Heart left ventricle (tissue), 16 donors: ENCODE measurements at regions not wholly inside any gene's neighbourhood (a gene's known extent, or its start where the extent isn't known, plus 50 kb on each side); places are given as distances from the start of the nearest gene placed in this dataset.

Experiments
- ATAC-seq, 4 donors: fragments of 200-7000 bp; cut with Tn5 transposase; one replicate each; pipeline ENCODE4 v1.9.1; 2020 to 2022; ENCODE audit warnings: moderate library complexity in 4 of 4, mild to moderate bottlenecking in 3 of 4, moderate number of reproducible peaks in 1 of 4
- DNase-seq, 5 donors: peaks; one replicate each; pipeline ENCODE4 v3.0.0-alpha.2; 2020
- H3K27ac ChIP-seq, 12 donors: fragments of 200-600 bp; sonication (generic) in 4 of 12; one replicate each; pipeline versions ENCODE4 v1.5.0 to v1.8.0; 2016 to 2022; ENCODE audit warnings: mild to moderate bottlenecking in 2 of 12
- H3K27me3 ChIP-seq, 9 donors: fragments of 200-600 bp; sonication (generic) in 2 of 9; one replicate each; pipeline versions ENCODE4 v1.5.1 to v1.8.0; 2016 to 2022; ENCODE audit warnings: mild to moderate bottlenecking in 3 of 9
- H3K36me3 ChIP-seq, 9 donors: fragments of 200-600 bp; sonication (generic) in 2 of 9; one replicate each; pipeline versions ENCODE4 v1.5.0 to v1.8.0; 2018 to 2022; ENCODE audit warnings: mild to moderate bottlenecking in 2 of 9
- H3K4me1 ChIP-seq, 12 donors: fragments of 200-600 bp; sonication (generic) in 4 of 12; one replicate each; pipeline versions ENCODE4 v1.5.0 to v1.8.0; 2016 to 2022; ENCODE audit warnings: mild to moderate bottlenecking in 3 of 12
- H3K4me3 ChIP-seq, 12 donors: fragments of 200-600 bp; sonication (generic) in 4 of 12; one replicate each; pipeline versions ENCODE4 v1.5.0 to v1.8.0; 2017 to 2022; ENCODE audit warnings: mild to moderate bottlenecking in 9 of 12, moderate library complexity in 4 of 12
- H3K9me3 ChIP-seq, 12 donors: fragments of 200-600 bp; sonication (generic) in 4 of 12; one replicate each; pipeline versions ENCODE4 v1.5.0 to v1.8.0; 2016 to 2022; ENCODE audit warnings: mild to moderate bottlenecking in 1 of 12
- POLR2A ChIP-seq, 2 donors: fragments of 450-650 bp; IDR thresholded peaks; one replicate each; pipeline ENCODE4 v1.6.1; 2017; ENCODE audit warnings: antibody characterized with exemption in 2 of 2, mild to moderate bottlenecking in 2 of 2, moderate library complexity in 2 of 2
- whole genome bisulfite sequencing, 4 donors: extraction: QIAGEN DNeasy Blood & Tissue Kit in 2 of 4; methylation state at CpG; one replicate each; pipeline versions ENCODE4 v1.1.5 to v1.1.7; 2013 to 2018; 5-methylcytosine and 5-hydroxymethylcytosine counted together
- intact Hi-C, 10 donors: fragments of 100-400 bp; cut with DNase I; formaldehyde crosslinking; loops; one replicate each; pipeline versions ENCODE4 v1.11.1 to v1.14.2; 2022
- TF ChIP-seq, protein P1 (sequence below), 12 donors: fragments of 200-600 bp; sonication (generic) in 4 of 12; IDR thresholded peaks; one replicate each; pipeline versions ENCODE4 v1.5.0 to v1.8.0; 2018 to 2022; ENCODE audit warnings: antibody characterized with exemption in 12 of 12, mild to moderate bottlenecking in 5 of 12
- donor health status: ischemic (EF 13 %, LVEDD 7.1; RV severe dilation, severe dysfunction).
- donor health status: healthy with polysubstance abuse.
- donor health status: DM: no; HTN: yes; CAD: no.
- donor health status: DM: no; HTN: no; CAD: no.
- donor health status: ischemic (EF 25% LVEDD 6.9; RV normal size, moderate dysfunction).
- donor health status: ischemic (EF 25% LVEDD 5.7; RV mildly dilated, moderate dysfunction).
- donor health status: healthy.
- donor health status: DM: yes; HTN: yes; CAD: no.
- donor health status: ischemic (EF 35%, LVEDD 5.7; RV mildly dilated, moderate dysfunction).
- donor health status: nonischemic (EF 11% LVEDD 7.7; RV severe dilation, severe dysfunction).
- donor health status: DM: yes; HTN: yes; CAD: no.
- donor health status: PGD.
- donor health status: ischemic (EF 29% LVEDD 5.4; RV normal size, mild dysfunction).
- donor health status: nonischemic (EF 23%, LVEDD 6.1; RV moderate dilation, normal function).

DNA sequence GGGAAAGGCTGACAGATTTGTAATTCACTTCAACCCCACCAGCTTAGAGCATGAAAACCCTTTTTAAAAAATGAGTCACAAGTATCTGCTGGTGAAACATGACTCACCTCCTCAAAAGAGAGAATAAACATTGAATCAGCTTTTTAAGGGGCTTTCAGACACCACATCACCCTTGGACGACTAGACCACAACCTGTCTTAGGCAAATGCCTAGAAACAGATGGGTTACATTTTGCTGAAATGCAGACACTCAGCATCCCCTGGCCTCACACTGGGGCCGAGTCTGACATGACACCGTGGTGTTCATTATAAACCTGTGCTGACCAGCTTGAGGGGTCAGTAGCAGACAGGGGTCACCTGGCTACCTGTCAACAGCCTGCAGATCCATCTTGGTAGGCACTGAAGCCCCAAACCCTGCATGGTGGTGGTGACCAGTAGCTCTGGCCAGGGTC, 175.3 kb upstream of the CST7 start:
- H3K4me1 ChIP-seq: peaks cover 0 to 4% (median 0%) of the 10 kb centered on the region in 12 donors
- no peak overlapping the region for H3K27ac ChIP-seq
- TF ChIP-seq POLR2A (IDR thresholded peaks at IDR 0.05): no peak
- TF ChIP-seq, protein P1, sequence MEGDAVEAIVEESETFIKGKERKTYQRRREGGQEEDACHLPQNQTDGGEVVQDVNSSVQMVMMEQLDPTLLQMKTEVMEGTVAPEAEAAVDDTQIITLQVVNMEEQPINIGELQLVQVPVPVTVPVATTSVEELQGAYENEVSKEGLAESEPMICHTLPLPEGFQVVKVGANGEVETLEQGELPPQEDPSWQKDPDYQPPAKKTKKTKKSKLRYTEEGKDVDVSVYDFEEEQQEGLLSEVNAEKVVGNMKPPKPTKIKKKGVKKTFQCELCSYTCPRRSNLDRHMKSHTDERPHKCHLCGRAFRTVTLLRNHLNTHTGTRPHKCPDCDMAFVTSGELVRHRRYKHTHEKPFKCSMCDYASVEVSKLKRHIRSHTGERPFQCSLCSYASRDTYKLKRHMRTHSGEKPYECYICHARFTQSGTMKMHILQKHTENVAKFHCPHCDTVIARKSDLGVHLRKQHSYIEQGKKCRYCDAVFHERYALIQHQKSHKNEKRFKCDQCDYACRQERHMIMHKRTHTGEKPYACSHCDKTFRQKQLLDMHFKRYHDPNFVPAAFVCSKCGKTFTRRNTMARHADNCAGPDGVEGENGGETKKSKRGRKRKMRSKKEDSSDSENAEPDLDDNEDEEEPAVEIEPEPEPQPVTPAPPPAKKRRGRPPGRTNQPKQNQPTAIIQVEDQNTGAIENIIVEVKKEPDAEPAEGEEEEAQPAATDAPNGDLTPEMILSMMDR (IDR thresholded peaks at IDR 0.05): no peak
- intact Hi-C loops: loop anchor here in 1 of 10 donors (5.0 kb wide), 1 partner anchor 616 kb away; no protein-coding TSS in a partner anchor
- DNase-seq (no peak), ATAC-seq (no peak)
- peaks cover 0 to 12% (median 1%) of the 10 kb centered on the region in 12 donors for H3K9me3 ChIP-seq
- no peaks in the 10 kb centered on the region for H3K36me3 ChIP-seq
- 39 to 72% (median 63%) methylated on average over 2 to 3 of the region's 3 CpGs for WGBS, 4 donors
- H3K4me3 ChIP-seq: no peak overlapping the region
- peaks cover 0 to 9% (median 0%) of the 10 kb centered on the region in 9 donors for H3K27me3 ChIP-seq

DNA sequence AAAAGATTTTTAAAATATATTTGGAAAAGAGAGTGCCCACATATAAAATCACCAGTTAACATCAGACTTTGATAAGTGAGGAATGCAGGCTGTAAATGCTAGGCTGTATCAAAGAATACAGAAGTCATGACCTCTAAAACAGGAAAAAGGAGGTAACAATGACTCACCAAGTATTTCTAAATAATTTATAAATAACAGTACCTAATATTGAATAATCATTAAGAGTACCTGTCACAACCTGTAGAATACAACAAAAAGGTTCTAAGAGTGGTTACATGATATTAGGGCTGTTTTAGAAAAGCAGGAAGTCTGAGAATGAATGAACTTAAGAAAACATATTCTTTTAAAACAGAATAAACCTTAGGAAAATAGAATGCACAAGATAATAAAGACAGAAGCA, 173.1 kb upstream of the CST7 start:
- H3K27me3 ChIP-seq: peaks cover 0 to 9% (median 0%) of the 10 kb centered on the region in 9 donors
- H3K4me3 ChIP-seq: no peak overlapping the region
- DNase-seq (no peak), ATAC-seq (no peak)
- H3K27ac ChIP-seq: no peak overlapping the region
- H3K9me3 ChIP-seq: peaks cover 0 to 12% (median 1%) of the 10 kb centered on the region in 12 donors
- intact Hi-C loops: no loop called here
- peaks cover 0 to 4% (median 0%) of the 10 kb centered on the region in 12 donors for H3K4me1 ChIP-seq
- no peaks in the 10 kb centered on the region for H3K36me3 ChIP-seq
- TF ChIP-seq, protein P1 (IDR thresholded peaks at IDR 0.05): no peak
- no peak for TF ChIP-seq POLR2A (IDR thresholded peaks at IDR 0.05)

DNA sequence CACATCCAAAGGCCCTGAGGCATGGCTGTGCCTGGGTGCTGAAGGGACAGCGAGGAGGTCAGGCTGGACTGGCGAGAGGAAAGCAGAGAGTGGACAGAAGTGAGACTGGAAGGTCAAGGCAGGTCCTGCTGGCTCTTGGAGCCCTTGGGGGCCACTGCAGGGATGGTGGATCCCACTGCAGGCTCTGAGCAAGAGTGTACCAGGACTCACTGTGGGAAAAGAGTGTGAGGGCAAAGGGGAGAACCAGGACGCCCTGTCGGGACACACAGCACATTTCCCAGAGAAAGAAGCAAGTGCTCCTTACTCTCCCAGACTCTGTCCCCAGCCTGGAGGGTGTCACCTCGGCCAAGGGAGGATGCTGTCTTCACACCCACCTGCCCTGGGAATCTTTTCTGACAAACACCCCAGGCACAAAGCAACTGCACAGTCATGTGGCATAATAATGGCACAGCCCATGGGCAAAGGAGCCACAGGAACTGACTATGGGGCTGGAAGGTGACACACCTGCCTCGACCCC, 172.3 kb upstream of the CST7 start:
- peaks cover 0 to 9% (median 0%) of the 10 kb centered on the region in 9 donors for H3K27me3 ChIP-seq
- DNase-seq: no peak
- TF ChIP-seq POLR2A (IDR thresholded peaks at IDR 0.05): no peak
- TF ChIP-seq, protein P1 (IDR thresholded peaks at IDR 0.05): no peak
- 74 to 89% (median 80%) methylated on average over 5 to 6 of the region's 6 CpGs for WGBS, 4 donors
- no peak overlapping the region for H3K4me3 ChIP-seq
- H3K4me1 ChIP-seq: no peaks in the 10 kb centered on the region
- no peak overlapping the region for H3K27ac ChIP-seq
- intact Hi-C loops: no loop called here
- peaks cover 0 to 12% (median 1%) of the 10 kb centered on the region in 12 donors for H3K9me3 ChIP-seq
- no peaks in the 10 kb centered on the region for H3K36me3 ChIP-seq
- no peak for ATAC-seq

DNA sequence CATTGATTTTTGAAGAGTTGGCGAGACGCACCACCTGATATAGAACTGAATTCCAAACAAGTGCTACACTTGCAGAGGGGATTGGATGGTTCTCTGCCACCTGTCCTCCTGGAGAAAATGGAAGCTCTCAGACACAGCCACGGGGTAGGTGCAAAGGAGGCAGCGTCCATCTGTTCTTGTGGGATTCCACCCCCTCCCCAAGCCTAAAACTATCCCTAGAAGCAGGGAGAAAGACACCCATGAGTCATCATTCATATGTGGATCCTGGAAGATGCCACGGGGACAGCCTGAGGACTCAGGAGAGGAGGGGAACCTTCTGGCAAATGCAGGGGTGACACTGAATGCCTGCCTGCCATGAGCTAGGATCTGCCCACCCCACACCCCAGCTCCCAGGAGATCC, 171.3 kb upstream of the CST7 start:
- WGBS, 4 donors: 39 to 65% (median 57%) methylated on average over 4 to 5 of the region's 5 CpGs
- no peak overlapping the region for H3K4me3 ChIP-seq
- no peaks in the 10 kb centered on the region for H3K36me3 ChIP-seq
- no peak for ATAC-seq
- H3K27me3 ChIP-seq: peaks cover 0 to 5% (median 0%) of the 10 kb centered on the region in 9 donors
- H3K4me1 ChIP-seq: no peaks in the 10 kb centered on the region
- H3K9me3 ChIP-seq: peaks cover 0 to 12% (median 1%) of the 10 kb centered on the region in 12 donors
- no peak for TF ChIP-seq POLR2A (IDR thresholded peaks at IDR 0.05)
- TF ChIP-seq, protein P1 (IDR thresholded peaks at IDR 0.05): no peak
- H3K27ac ChIP-seq: no peak overlapping the region
- DNase-seq: no peak
- intact Hi-C loops: no loop called here
